NCI-H2171 (cell line): ENCODE measurements at regions not wholly inside any gene's neighbourhood (a gene's known extent, or its start where the extent isn't known, plus 50 kb on each side); places are given as distances from the start of the nearest gene placed in this dataset.

Experiments
- DNase-seq: peaks from one replicate; lab custom pipeline; 2025; lab: John Stamatoyannopoulos, UW

- DNase-seq = no peak
Measured at GRCh38 chr12:132424811-132425210, 65.1 kb upstream of the FBRSL1 start.

- DNase-seq = no peak
Measured at GRCh38 chr12:132423820-132424645, 65.9 kb upstream of the FBRSL1 start.

- DNase-seq = peak; percentile 68
Measured at GRCh38 chr12:132423251-132423819, 66.6 kb upstream of the FBRSL1 start.

- DNase-seq = peak; percentile 53
Measured at GRCh38 chr12:132422381-132423043, 67.4 kb upstream of the FBRSL1 start.

GRCh38 chr12:132422040-132422380, 67.9 kb upstream of the FBRSL1 start:
- DNase-seq = no peak

- peak; percentile 24 for DNase-seq
Measured at GRCh38 chr12:132419631-132420246, 70.2 kb upstream of the FBRSL1 start.

GRCh38 chr12:132418393-132418925, 71.5 kb upstream of the FBRSL1 start:
- DNase-seq = no peak

- DNase-seq = no peak
Measured at GRCh38 chr12:132417741-132418140, 72.2 kb upstream of the FBRSL1 start.

GRCh38 chr12:132416827-132417226, 73.1 kb upstream of the FBRSL1 start:
- DNase-seq = no peak

- no peak for DNase-seq
Measured at GRCh38 chr12:132416121-132416673, 73.8 kb upstream of the FBRSL1 start.

- DNase-seq = no peak
Measured at GRCh38 chr12:132415327-132416120, 74.4 kb upstream of the FBRSL1 start.

GRCh38 chr12:132414634-132415326, 75.2 kb upstream of the FBRSL1 start:
- DNase-seq = peak; percentile 72

- no peak for DNase-seq
Measured at GRCh38 chr12:132413931-132414588, 75.9 kb upstream of the FBRSL1 start.

GRCh38 chr12:132411457-132411856, 78.5 kb upstream of the FBRSL1 start:
- no peak for DNase-seq

- DNase-seq = no peak
Measured at GRCh38 chr12:132410849-132411248, 79.1 kb upstream of the FBRSL1 start.

- no peak for DNase-seq
Measured at GRCh38 chr12:132410296-132410625, 79.7 kb upstream of the FBRSL1 start.

GRCh38 chr12:132409495-132410295, 80.3 kb upstream of the FBRSL1 start:
- DNase-seq = no peak

- DNase-seq = no peak
Measured at GRCh38 chr12:132408626-132409494, 79.5 kb upstream of the GALNT9 start.

- DNase-seq = no peak
Measured at GRCh38 chr12:132407992-132408391, 78.6 kb upstream of the GALNT9 start.
